K562 (cell line): ENCODE measurements at regions not wholly inside any gene's neighbourhood (a gene's known extent, or its start where the extent isn't known, plus 50 kb on each side); places are given as distances from the start of the nearest gene placed in this dataset.

Experiments used
- ATAC-seq: fragments of 200-7000 bp; cut with Tn5 transposase; 3 replicates; pipeline ENCODE4 v1.9.1; 2020; ENCODE audit warnings: moderate library complexity
- BruUV-seq: library from RNA; stranded (reverse); fragments of 400-500 nt; replicated peaks from 2 replicates; lab custom pipeline; 2021; lab: Mats Ljungman, UMichigan
- CTCF ChIA-PET: fragments of 300-600 bp; formaldehyde crosslinking; extraction: SDS; loops from one replicate; lab custom pipeline; 2021; ENCODE audit warnings: low intra/inter-chr PET ratio; lab: Yijun Ruan, JAX
- POLR2A ChIA-PET: fragments of 300-600, 350-650 bp; sonication (Branson Sonifier 250); formaldehyde crosslinking; extraction: SDS; loops from one replicate; lab custom pipeline; 2021; ENCODE audit warnings: antibody characterized with exemption, inconsistent platforms; lab: Yijun Ruan, JAX
- DNase-seq, 4 experiments: peaks; one replicate each; pipeline versions ENCODE4 v3.0.0 to v3.0.0-alpha.2; 2011 to 2018; ENCODE audit warnings: low spot score in 3 of 4, mixed read lengths in 3 of 4; ENCODE audit errors: extremely low read depth in 1 of 4
- FAIRE-seq: peaks from 2 replicates; lab custom pipeline; 2011; peaks lifted over from hg19 to GRCh38; lab: Jason Lieb, UNC
- H2AFZ ChIP-seq: 2 replicates; pipeline ENCODE4 v1.6.0; 2011; ENCODE audit warnings: low read depth, low read length, control low read depth, inconsistent platforms
- H3K27ac ChIP-seq: fragments of 200-600 bp; 3 replicates; pipeline ENCODE4 v1.8.0; 2011; ENCODE audit warnings: low read depth, mild to moderate bottlenecking, control low read depth, inconsistent platforms, low read length, moderate library complexity, mixed read lengths; ENCODE audit errors: extremely low read depth
- H3K27me3 ChIP-seq, 2 experiments: fragments of 300-600 bp in 1 of 2; 2 replicates in 1 of 2; 3 replicates in 1 of 2; pipeline versions ENCODE4 v1.6.0 to v1.8.0; 2011; ENCODE audit warnings: inconsistent platforms in 2 of 2, low read length in 2 of 2, mild to moderate bottlenecking in 1 of 2, mixed read lengths in 1 of 2, moderate library complexity in 1 of 2; ENCODE audit not compliant: control insufficient read depth in 2 of 2, insufficient read depth in 2 of 2
- H3K36me3 ChIP-seq: fragments of 300-600 bp; 3 replicates; pipeline ENCODE4 v1.8.0; 2011; ENCODE audit warnings: mild to moderate bottlenecking, low read length, inconsistent platforms; ENCODE audit not compliant: control insufficient read depth, insufficient read depth
- H3K4me1 ChIP-seq, 2 experiments: fragments of 200-600 bp in 1 of 2; replicated peaks in 1 of 2; 2 replicates in 1 of 2; 3 replicates in 1 of 2; pipeline versions ENCODE4 v1.5.1 to v1.8.0; 2011; ENCODE audit warnings: inconsistent platforms in 2 of 2, low read length in 2 of 2, mild to moderate bottlenecking in 1 of 2, mixed read lengths in 1 of 2, moderate library complexity in 1 of 2; ENCODE audit not compliant: control insufficient read depth in 2 of 2, insufficient read depth in 2 of 2
- H3K4me2 ChIP-seq: 2 replicates; pipeline ENCODE4 v1.6.1; 2011; ENCODE audit warnings: low read length, control low read depth, inconsistent platforms, mixed read lengths; ENCODE audit not compliant: insufficient read depth
- H3K4me3 ChIP-seq: fragments of 200-600 bp; sonication (generic), shearing (Covaris generic); 2 replicates; pipeline ENCODE4 v1.5.1; 2016; ENCODE audit warnings: control low read depth, inconsistent platforms
- H3K79me2 ChIP-seq: fragments of 200-600 bp; 3 replicates; pipeline ENCODE4 v1.8.0; 2011; ENCODE audit warnings: low read length, inconsistent platforms; ENCODE audit not compliant: control insufficient read depth, insufficient read depth
- H3K9ac ChIP-seq, 2 experiments: 2 replicates each; pipeline versions ENCODE4 v1.6.0 to v1.6.1; 2011; ENCODE audit warnings: low read depth in 2 of 2, low read length in 2 of 2, control low read depth in 1 of 2, inconsistent platforms in 1 of 2, mild to moderate bottlenecking in 1 of 2, mixed read lengths in 1 of 2; ENCODE audit not compliant: insufficient read depth in 1 of 2
- H3K9me1 ChIP-seq: one replicate; pipeline ENCODE4 v1.6.0; 2011; ENCODE audit warnings: inconsistent platforms, mild to moderate bottlenecking, low read length, moderate library complexity; ENCODE audit not compliant: control insufficient read depth, insufficient read depth
- H3K9me3 ChIP-seq: replicated peaks from 2 replicates; pipeline ENCODE4 v1.5.1; 2011; ENCODE audit warnings: low read depth, low read length, inconsistent platforms; ENCODE audit not compliant: control insufficient read depth, insufficient read depth
- H4K20me1 ChIP-seq: replicated peaks from 2 replicates; pipeline ENCODE4 v1.6.1; 2011; ENCODE audit warnings: low read length, inconsistent platforms, mixed read lengths; ENCODE audit not compliant: control insufficient read depth, insufficient read depth
- ARID2 ChIP-seq: fragments of 450-650 bp; IDR thresholded peaks from 2 replicates; pipeline ENCODE4 v1.6.1; 2017; ENCODE audit warnings: antibody characterized with exemption, mild to moderate bottlenecking
- NFATC3 ChIP-seq: fragments of 450-650 bp; IDR thresholded peaks from 2 replicates; pipeline ENCODE4 v1.6.1; 2017; ENCODE audit warnings: mild to moderate bottlenecking
- ZSCAN29 ChIP-seq: fragments of 450-650 bp; IDR thresholded peaks from 2 replicates; pipeline ENCODE4 v1.6.1; 2017
- WGBS: fragments of 100-300 bp; shearing (Covaris generic); methylation state at CpG from one replicate; pipeline ENCODE4 v1.1.6; 2016; ENCODE audit warnings: low coverage, mixed read lengths; ENCODE audit not compliant: insufficient coverage; ENCODE audit errors: missing lambda C conversion rate; 5-methylcytosine and 5-hydroxymethylcytosine counted together
- in situ Hi-C: fragments of 300-500 bp; cut with MboI; formaldehyde crosslinking; loops from 4 replicates; pipeline ENCODE4 v1.15.0; 2018; ENCODE audit warnings: inconsistent platforms, mixed read lengths
- intact Hi-C: fragments of 100-400 bp; cut with micrococcal nuclease; formaldehyde crosslinking; loops from 2 replicates; pipeline ENCODE4 v1.14.2; 2022

- Histone ChIP-seq H3K79me2 (no peaks in the 10 kb centered on the region), H2AFZ (no peak overlapping the region), H4K20me1 (no peaks in the 10 kb centered on the region), H3K4me3 (no peak overlapping the region), H3K4me2 (no peak overlapping the region), H3K4me1 (no peaks in the 10 kb centered on the region), H3K27me3 (no peaks in the 10 kb centered on the region), H3K9ac (no peak overlapping the region), H3K9me1 (no peaks in the 10 kb centered on the region), H3K36me3 (no peaks in the 10 kb centered on the region), H3K27ac (no peak overlapping the region), H3K9me3 (no peaks in the 10 kb centered on the region)
- no TSS peak for BruUV-seq
- no peak for TF ChIP-seq ZSCAN29
- TF ChIP-seq NFATC3: no peak
- WGBS: 0% methylated on average over 1 of the region's 1 CpG
- ATAC-seq (no peak), FAIRE-seq (no peak), DNase-seq (no peak)
- intact Hi-C loops: no loop called here
- CTCF ChIA-PET: no interaction called here
- POLR2A ChIA-PET: no interaction called here
- in situ Hi-C loops: no loop called here
Observed at GRCh38 chr14:87784386-87784785, 208.6 kb downstream of the GALC start.

- FAIRE-seq: no peak
- POLR2A ChIA-PET: no interaction called here
Observed at GRCh38 chr14:87783071-87783470, 209.9 kb downstream of the GALC start.

More at GRCh38 chr14:87783071-87783470, 209.9 kb downstream of the GALC start:
- Histone ChIP-seq H3K27ac (no peak overlapping the region), H2AFZ (no peak overlapping the region), H3K4me3 (no peak overlapping the region), H3K36me3 (no peaks in the 10 kb centered on the region), H3K9me1 (no peaks in the 10 kb centered on the region), H3K79me2 (no peaks in the 10 kb centered on the region), H4K20me1 (no peaks in the 10 kb centered on the region), H3K9ac (no peak overlapping the region), H3K27me3 (no peaks in the 10 kb centered on the region), H3K4me2 (no peak overlapping the region), H3K9me3 (no peaks in the 10 kb centered on the region), H3K4me1 (no peaks in the 10 kb centered on the region)
- 0% methylated on average over 1 of the region's 2 CpGs for WGBS
- in situ Hi-C loops: no loop called here
- TF ChIP-seq ARID2: no peak
- CTCF ChIA-PET: no interaction called here
- ATAC-seq (no peak), DNase-seq (no peak)
- BruUV-seq: no TSS peak
- intact Hi-C loops: no loop called here
